Peyer's patch (tissue), 4 donors: ENCODE measurements at regions not wholly inside any gene's neighbourhood (a gene's known extent, or its start where the extent isn't known, plus 50 kb on each side); places are given as distances from the start of the nearest gene placed in this dataset.

Source experiments
- DNase-seq, 3 donors: peaks; one replicate each; pipeline ENCODE4 v3.0.0-alpha.2; 2017 to 2019
- H3K27ac ChIP-seq, 4 donors: fragments of 200-600 bp; sonication (generic); one replicate each; pipeline ENCODE4 v1.5.1; 2016 to 2019
- H3K27me3 ChIP-seq, 2 donors: fragments of 200-600 bp; sonication (generic); one replicate each; pipeline ENCODE4 v1.5.1; 2019
- H3K36me3 ChIP-seq, 3 donors: fragments of 200-600 bp; sonication (generic); one replicate each; pipeline ENCODE4 v1.5.1; 2016 to 2019
- H3K4me1 ChIP-seq, 4 donors: fragments of 200-600 bp; sonication (generic); one replicate each; pipeline ENCODE4 v1.5.1; 2016 to 2019
- H3K4me3 ChIP-seq, 4 donors: fragments of 200-600 bp; sonication (generic); 1 replicate in 3 of 4; 2 replicates in 1 of 4; pipeline ENCODE4 v1.5.1; 2016 to 2019; ENCODE audit warnings: mild to moderate bottlenecking in 1 of 4
- H3K9me3 ChIP-seq, 4 donors: fragments of 200-600 bp; sonication (generic); one replicate each; pipeline ENCODE4 v1.5.1; 2016 to 2019; ENCODE audit warnings: mild to moderate bottlenecking in 1 of 4
- POLR2A ChIP-seq, 2 donors: fragments of 450-650 bp; IDR thresholded peaks; one replicate each; pipeline ENCODE4 v1.5.1; 2017; ENCODE audit warnings: antibody characterized with exemption in 2 of 2, mild to moderate bottlenecking in 2 of 2, moderate library complexity in 2 of 2
- TF ChIP-seq, protein P1 (sequence below), 6 experiments: fragments of 450-650 bp in 4 of 6; fragments of 200-600 bp in 2 of 6; sonication (generic) in 1 of 6; IDR thresholded peaks; one replicate each; pipeline ENCODE4 v1.5.1; 2017 to 2019; ENCODE audit warnings: antibody characterized with exemption in 6 of 6, mild to moderate bottlenecking in 3 of 6, moderate library complexity in 1 of 6

DNA sequence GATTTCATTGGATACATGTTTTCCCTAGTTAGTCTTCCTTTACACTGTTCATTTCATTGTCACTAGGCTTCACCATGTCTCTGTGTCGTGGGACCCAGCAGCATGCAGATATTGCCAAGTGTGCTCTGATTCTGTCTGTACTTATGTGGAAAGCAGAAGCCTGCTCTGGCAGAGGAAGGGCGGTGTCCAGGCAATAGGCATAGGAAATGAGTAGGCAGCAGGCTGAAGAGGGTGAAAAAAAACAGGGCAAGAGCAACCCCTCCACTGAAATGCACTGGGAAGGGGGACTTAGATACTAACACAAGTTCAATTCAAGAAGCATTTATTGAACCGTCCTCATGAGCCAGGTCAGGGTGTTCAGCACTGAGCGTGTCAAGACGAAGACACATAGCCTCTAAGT, 85.2 kb upstream of the VAV3 start:
- Histone ChIP-seq H3K4me3 (no peak overlapping the region), H3K27me3 (no peaks in the 10 kb centered on the region), H3K27ac (no peak overlapping the region), H3K36me3 (no peaks in the 10 kb centered on the region), H3K4me1 (peaks cover 0 to 10% (median 0%) of the 10 kb centered on the region in 4 donors), H3K9me3 (no peaks in the 10 kb centered on the region)
- no peak for DNase-seq
- TF ChIP-seq, protein P1, sequence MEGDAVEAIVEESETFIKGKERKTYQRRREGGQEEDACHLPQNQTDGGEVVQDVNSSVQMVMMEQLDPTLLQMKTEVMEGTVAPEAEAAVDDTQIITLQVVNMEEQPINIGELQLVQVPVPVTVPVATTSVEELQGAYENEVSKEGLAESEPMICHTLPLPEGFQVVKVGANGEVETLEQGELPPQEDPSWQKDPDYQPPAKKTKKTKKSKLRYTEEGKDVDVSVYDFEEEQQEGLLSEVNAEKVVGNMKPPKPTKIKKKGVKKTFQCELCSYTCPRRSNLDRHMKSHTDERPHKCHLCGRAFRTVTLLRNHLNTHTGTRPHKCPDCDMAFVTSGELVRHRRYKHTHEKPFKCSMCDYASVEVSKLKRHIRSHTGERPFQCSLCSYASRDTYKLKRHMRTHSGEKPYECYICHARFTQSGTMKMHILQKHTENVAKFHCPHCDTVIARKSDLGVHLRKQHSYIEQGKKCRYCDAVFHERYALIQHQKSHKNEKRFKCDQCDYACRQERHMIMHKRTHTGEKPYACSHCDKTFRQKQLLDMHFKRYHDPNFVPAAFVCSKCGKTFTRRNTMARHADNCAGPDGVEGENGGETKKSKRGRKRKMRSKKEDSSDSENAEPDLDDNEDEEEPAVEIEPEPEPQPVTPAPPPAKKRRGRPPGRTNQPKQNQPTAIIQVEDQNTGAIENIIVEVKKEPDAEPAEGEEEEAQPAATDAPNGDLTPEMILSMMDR (IDR thresholded peaks at IDR 0.05), result no peak
- TF ChIP-seq POLR2A (IDR thresholded peaks at IDR 0.05), result no peak

DNA sequence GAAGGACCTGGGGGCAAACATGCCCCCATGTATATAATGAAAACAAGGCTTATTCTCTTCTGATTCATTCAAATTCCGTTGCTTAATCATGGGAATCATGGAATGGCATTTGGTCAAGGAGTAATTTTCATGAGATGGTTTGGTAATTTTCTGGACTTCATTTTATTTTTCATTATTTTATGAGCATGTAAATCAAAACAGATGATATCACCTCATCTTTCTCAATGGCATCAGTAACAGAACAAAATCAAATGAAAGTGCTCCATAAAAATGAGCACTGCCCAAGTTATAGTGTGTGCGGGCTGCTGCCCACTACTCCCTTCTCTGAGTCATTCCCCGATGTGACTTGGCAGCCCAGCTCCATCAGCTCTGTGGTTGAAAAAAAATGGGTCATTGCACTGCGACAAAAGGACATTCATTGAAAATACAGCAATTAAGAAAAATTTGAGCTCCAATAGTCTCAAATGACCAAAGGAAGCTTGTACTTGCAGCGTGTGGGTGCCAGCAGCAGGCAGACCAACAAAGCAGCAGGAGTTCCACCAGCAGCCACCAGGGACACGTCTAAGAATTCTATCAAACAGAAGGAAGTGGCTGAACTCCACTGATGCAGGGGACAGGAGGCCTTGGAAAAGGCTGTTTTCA, 84.3 kb upstream of the VAV3 start:
- H3K9me3 ChIP-seq, result no peaks in the 10 kb centered on the region
- H3K36me3 ChIP-seq, result no peaks in the 10 kb centered on the region
- no peaks in the 10 kb centered on the region for H3K27me3 ChIP-seq
- no peak for TF ChIP-seq POLR2A (IDR thresholded peaks at IDR 0.05)
- TF ChIP-seq, protein P1 (IDR thresholded peaks at IDR 0.05), result peak in 3 of 6 experiments; percentile 8 to 43 (median 24)
- DNase-seq, result peak in 2 of 3 donors; percentile 34 to 51
- H3K4me3 ChIP-seq, result no peak overlapping the region
- no peak overlapping the region for H3K27ac ChIP-seq
- peaks cover 0 to 10% (median 0%) of the 10 kb centered on the region in 4 donors for H3K4me1 ChIP-seq

DNA sequence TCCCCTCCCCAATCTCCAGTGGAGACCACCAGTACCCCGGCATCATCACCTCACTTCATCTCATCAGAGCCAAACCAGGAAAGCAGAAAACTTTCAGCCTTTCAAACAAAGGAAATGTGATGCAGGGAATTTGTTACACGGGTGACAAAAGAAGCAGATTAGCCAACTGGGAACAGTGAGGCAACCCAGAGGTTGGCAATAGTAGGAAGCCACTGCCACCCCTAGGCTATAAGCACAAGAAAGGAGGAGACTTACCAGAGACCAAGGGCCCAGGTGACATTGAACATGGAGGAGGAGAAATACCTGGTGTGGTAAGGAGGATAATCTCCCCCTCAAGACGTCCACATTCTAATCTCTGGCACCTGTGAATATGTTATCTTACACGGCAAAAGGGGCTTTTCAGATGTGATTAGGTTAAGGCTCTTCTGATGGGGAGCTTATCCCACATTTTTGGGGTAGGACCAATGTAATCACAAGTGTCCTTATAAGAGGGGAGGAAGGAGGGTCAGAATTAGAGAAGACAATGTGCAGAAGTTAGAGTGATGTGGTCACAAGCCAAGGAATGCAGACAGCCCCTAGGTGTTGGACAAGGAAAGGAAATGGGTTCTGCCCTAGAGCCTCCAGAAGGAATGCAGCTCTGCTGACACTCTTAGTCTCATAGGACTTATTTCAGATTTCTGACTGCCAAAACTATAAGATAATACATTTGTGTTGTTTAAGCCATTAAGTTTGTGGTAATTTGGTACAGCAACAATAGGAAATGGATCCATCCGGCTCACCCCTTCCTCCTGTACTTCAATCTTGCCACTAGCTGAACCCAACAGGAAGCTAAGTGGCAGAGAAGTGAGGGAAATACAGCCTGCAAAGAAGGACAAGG, 83.6 kb upstream of the VAV3 start:
- H3K4me1 ChIP-seq, result peaks cover 0 to 10% (median 2%) of the 10 kb centered on the region in 4 donors
- H3K4me3 ChIP-seq, result no peak overlapping the region
- H3K9me3 ChIP-seq, result no peaks in the 10 kb centered on the region
- no peaks in the 10 kb centered on the region for H3K36me3 ChIP-seq
- no peak for DNase-seq
- H3K27me3 ChIP-seq, result no peaks in the 10 kb centered on the region
- H3K27ac ChIP-seq, result no peak overlapping the region
- TF ChIP-seq, protein P1 (IDR thresholded peaks at IDR 0.05), result no peak
- TF ChIP-seq POLR2A (IDR thresholded peaks at IDR 0.05), result no peak

DNA sequence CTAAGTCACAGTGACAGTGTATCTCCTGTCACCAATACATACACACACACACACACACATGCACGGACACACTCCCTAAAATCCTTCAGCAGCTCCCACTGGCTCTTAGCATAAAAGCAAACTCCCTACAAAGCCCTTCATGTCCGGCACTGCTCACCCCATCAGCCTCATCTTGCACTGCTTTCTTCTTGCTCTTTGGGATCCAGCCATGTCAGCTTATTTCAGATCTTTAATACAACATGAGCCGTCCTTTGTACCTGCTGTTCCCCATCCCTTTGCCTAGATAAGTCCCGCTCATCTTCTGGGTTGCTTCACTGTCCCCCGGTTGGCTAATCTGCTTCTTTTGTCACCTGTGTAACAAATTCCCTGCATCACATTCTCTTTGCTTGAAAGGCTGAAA, 82.1 kb upstream of the VAV3 start:
- Histone ChIP-seq H3K27me3 (no peaks in the 10 kb centered on the region), H3K9me3 (no peaks in the 10 kb centered on the region), H3K27ac (no peak overlapping the region), H3K36me3 (no peaks in the 10 kb centered on the region), H3K4me3 (no peak overlapping the region), H3K4me1 (peaks cover 0 to 4% (median 2%) of the 10 kb centered on the region in 4 donors)
- no peak for DNase-seq
- TF ChIP-seq, protein P1 (IDR thresholded peaks at IDR 0.05), result no peak
- TF ChIP-seq POLR2A (IDR thresholded peaks at IDR 0.05), result no peak

DNA sequence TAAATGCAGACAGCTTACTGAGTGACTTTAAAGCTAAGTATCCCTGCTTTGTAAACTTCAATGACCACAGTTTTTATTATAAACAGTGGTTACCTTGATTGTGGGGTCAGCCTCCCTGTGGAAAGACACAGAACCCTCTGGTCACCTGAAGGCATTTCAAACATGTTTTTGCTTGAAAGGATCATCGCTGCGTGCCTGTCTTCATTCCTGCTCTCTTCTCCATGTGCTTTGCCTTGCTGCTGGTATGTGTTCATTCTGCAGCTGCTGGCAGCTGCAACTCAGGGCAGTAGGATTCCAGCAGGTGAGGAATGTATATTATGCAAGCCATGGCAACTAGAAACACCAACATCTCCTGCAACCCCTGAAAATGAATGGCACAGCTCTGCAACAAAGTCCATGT, 81.0 kb upstream of the VAV3 start:
- H3K36me3 ChIP-seq, result no peaks in the 10 kb centered on the region
- no peak overlapping the region for H3K4me3 ChIP-seq
- H3K27ac ChIP-seq, result no peak overlapping the region
- peaks cover 0 to 4% (median 2%) of the 10 kb centered on the region in 4 donors for H3K4me1 ChIP-seq
- H3K9me3 ChIP-seq, result no peaks in the 10 kb centered on the region
- H3K27me3 ChIP-seq, result no peaks in the 10 kb centered on the region
- TF ChIP-seq POLR2A (IDR thresholded peaks at IDR 0.05), result no peak
- TF ChIP-seq, protein P1 (IDR thresholded peaks at IDR 0.05), result no peak
- DNase-seq, result no peak
